ENCODE measurements at regions not wholly inside any gene's neighbourhood (a gene's known extent, or its start where the extent isn't known, plus 50 kb on each side); places are given as distances from the start of the nearest gene placed in this dataset.

GRCh38 chr2:217101972-217102371 is 242.1 kb upstream of the TNP1 start:
- no peak for DNase-seq

GRCh38 chr2:217099561-217099960 is 239.7 kb upstream of the TNP1 start:
- DNase-seq, result no peak

- no peak for DNase-seq
Measured at GRCh38 chr2:217098435-217098834, 238.6 kb upstream of the TNP1 start.

GRCh38 chr2:217097346-217097745 is 237.5 kb upstream of the TNP1 start:
- no peak for DNase-seq

- no peak for DNase-seq
Measured at GRCh38 chr2:217096474-217097225, 236.8 kb upstream of the TNP1 start.

GRCh38 chr2:217095511-217096205 is 235.8 kb upstream of the TNP1 start:
- no peak for DNase-seq

GRCh38 chr2:217092710-217093379 is 233.0 kb upstream of the TNP1 start:
- no peak for DNase-seq

GRCh38 chr2:217091531-217091930 is 231.7 kb upstream of the TNP1 start:
- DNase-seq, result no peak

GRCh38 chr2:217090884-217091283 is 231.0 kb upstream of the TNP1 start:
- no peak for DNase-seq

- DNase-seq, result no peak
Measured at GRCh38 chr2:217090024-217090473, 230.2 kb upstream of the TNP1 start.

- no peak for DNase-seq
Measured at GRCh38 chr2:217086718-217087117, 226.9 kb upstream of the TNP1 start.

GRCh38 chr2:217086038-217086522 is 226.2 kb upstream of the TNP1 start:
- DNase-seq, result no peak

- no peak for DNase-seq
Measured at GRCh38 chr2:217085543-217085942, 225.7 kb upstream of the TNP1 start.

GRCh38 chr2:217081799-217082198 is 221.9 kb upstream of the TNP1 start:
- DNase-seq, result no peak

- DNase-seq, result no peak
Measured at GRCh38 chr2:217079165-217079564, 219.3 kb upstream of the TNP1 start.

- DNase-seq, result no peak
Measured at GRCh38 chr2:217077831-217078407, 218.1 kb upstream of the TNP1 start.

- DNase-seq, result no peak
Measured at GRCh38 chr2:217076657-217077232, 216.9 kb upstream of the TNP1 start.

GRCh38 chr2:217076058-217076435 is 216.2 kb upstream of the TNP1 start:
- no peak for DNase-seq

GRCh38 chr2:217075268-217076057 is 215.6 kb upstream of the TNP1 start:
- no peak for DNase-seq

GRCh38 chr2:217074576-217075255 is 214.9 kb upstream of the TNP1 start:
- no peak for DNase-seq

GRCh38 chr2:217071416-217071815 is 211.6 kb upstream of the TNP1 start:
- DNase-seq, result no peak

GRCh38 chr2:217070611-217071010 is 210.7 kb upstream of the TNP1 start:
- no peak for DNase-seq

Measured in CD4-positive, alpha-beta T cell treated with Interleukin-17A for 4 hours (primary cell).